ENCODE measurements at regions not wholly inside any gene's neighbourhood (a gene's known extent, or its start where the extent isn't known, plus 50 kb on each side); places are given as distances from the start of the nearest gene placed in this dataset.

GRCh38 chr12:73065913-73066312 lies 793.7 kb downstream of the TRHDE start:
- Histone ChIP-seq H3K79me1 (ENCODE audit: insufficient read depth, low read depth, low read length, poor library complexity, severe bottlenecking) (no peaks in the 10 kb centered on the region), H2BK15ac (ENCODE audit: low read depth, low read length) (no peak overlapping the region), H3K79me2 (ENCODE audit: insufficient read depth, low read length) (no peaks in the 10 kb centered on the region), H2AFZ (ENCODE audit: low read length) (no peak overlapping the region), H2BK120ac (ENCODE audit: low read depth, low read length, poor library complexity, severe bottlenecking) (no peak overlapping the region), H2BK5ac (ENCODE audit: insufficient read length, low read length) (no peak overlapping the region), H2BK20ac (ENCODE audit: low read depth, low read length, poor library complexity, severe bottlenecking) (no peak overlapping the region), H3T11ph (ENCODE audit: low read length) (no peak overlapping the region), H3K27ac (ENCODE audit: insufficient read length, low read depth, low read length) (no peak overlapping the region), H3K27me3 (ENCODE audit: insufficient read depth, low read length) (no peaks in the 10 kb centered on the region), H3K4me1 (ENCODE audit: insufficient read depth, low read length) (no peaks in the 10 kb centered on the region), H2AK5ac (ENCODE audit: insufficient read length, low read length) (no peak overlapping the region), H3K23ac (ENCODE audit: insufficient read length, low read depth, low read length) (no peak overlapping the region), H4K8ac (replicated peaks; ENCODE audit: insufficient read length, low read depth, low read length) (no peak overlapping the region), H3K9me3 (ENCODE audit: control insufficient read depth, low read depth, low read length) (no peaks in the 10 kb centered on the region), H3K4me2 (ENCODE audit: insufficient read depth, insufficient read length, low read length) (no peak overlapping the region), H4K5ac (ENCODE audit: insufficient read length, low read depth, low read length) (no peak overlapping the region), H3K9ac (ENCODE audit: extremely low read depth, insufficient read length, low read length) (no peak overlapping the region), H3K56ac (ENCODE audit: insufficient read length, low read depth, low read length) (no peak overlapping the region), H3K14ac (ENCODE audit: insufficient read depth, low read length) (no peak overlapping the region), H4K91ac (ENCODE audit: insufficient read length, low read depth, low read length) (no peak overlapping the region), H3K23me2 (ENCODE audit: insufficient read length, low read depth, low read length, poor library complexity, severe bottlenecking) (no peaks in the 10 kb centered on the region), H3K18ac (ENCODE audit: insufficient read length, low read depth, low read length) (no peak overlapping the region), H2BK12ac (ENCODE audit: insufficient read length, low read depth, low read length) (no peak overlapping the region), H4K20me1 (ENCODE audit: control insufficient read depth, insufficient read depth, insufficient read length) (no peaks in the 10 kb centered on the region), H3K4ac (ENCODE audit: low read depth, low read length) (no peak overlapping the region)
- H3K27me3 Mint-ChIP-seq (ENCODE audit: low read depth), result no peaks in the 10 kb centered on the region
- H3K4me1 Mint-ChIP-seq, result 0 out of 4 replicates have a peak, but pooled peaks cover 2% of the 10 kb centered on the region in 2 experiments
- H3K27ac Mint-ChIP-seq, result no peak overlapping the region
- DNase-seq, result no peak
- H3K36me3 Mint-ChIP-seq (ENCODE audit: insufficient read depth in 1 of 3, low read depth in 3 of 3), result no peaks in the 10 kb centered on the region; a peak in 1 of 7 replicates
- no peak overlapping the region for H3K4me3 Mint-ChIP-seq
- no CpG with 5 or more reads among the region's 3 CpGs for WGBS (ENCODE audit: extremely low coverage, insufficient read length, low lambda C conversion rate)
- TF ChIP-seq, protein P1, sequence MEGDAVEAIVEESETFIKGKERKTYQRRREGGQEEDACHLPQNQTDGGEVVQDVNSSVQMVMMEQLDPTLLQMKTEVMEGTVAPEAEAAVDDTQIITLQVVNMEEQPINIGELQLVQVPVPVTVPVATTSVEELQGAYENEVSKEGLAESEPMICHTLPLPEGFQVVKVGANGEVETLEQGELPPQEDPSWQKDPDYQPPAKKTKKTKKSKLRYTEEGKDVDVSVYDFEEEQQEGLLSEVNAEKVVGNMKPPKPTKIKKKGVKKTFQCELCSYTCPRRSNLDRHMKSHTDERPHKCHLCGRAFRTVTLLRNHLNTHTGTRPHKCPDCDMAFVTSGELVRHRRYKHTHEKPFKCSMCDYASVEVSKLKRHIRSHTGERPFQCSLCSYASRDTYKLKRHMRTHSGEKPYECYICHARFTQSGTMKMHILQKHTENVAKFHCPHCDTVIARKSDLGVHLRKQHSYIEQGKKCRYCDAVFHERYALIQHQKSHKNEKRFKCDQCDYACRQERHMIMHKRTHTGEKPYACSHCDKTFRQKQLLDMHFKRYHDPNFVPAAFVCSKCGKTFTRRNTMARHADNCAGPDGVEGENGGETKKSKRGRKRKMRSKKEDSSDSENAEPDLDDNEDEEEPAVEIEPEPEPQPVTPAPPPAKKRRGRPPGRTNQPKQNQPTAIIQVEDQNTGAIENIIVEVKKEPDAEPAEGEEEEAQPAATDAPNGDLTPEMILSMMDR (conservative IDR thresholded peaks at IDR 0.05), result no peak
- H3K9me3 Mint-ChIP-seq, result peaks cover 0 to 2% of the 10 kb centered on the region in 2 experiments; a peak in 1 of 5 replicates

All from H9 (cell line).